Neural cell (in vitro differentiated cells): ENCODE measurements at regions not wholly inside any gene's neighbourhood (a gene's known extent, or its start where the extent isn't known, plus 50 kb on each side); places are given as distances from the start of the nearest gene placed in this dataset.

Experiments
- CTCF ChIP-seq: fragments of 450-650 bp; IDR thresholded peaks from 2 replicates; pipeline ENCODE4 v1.5.1; 2014; ENCODE audit warnings: antibody characterized with exemption, mild to moderate bottlenecking, moderate library complexity; ENCODE audit not compliant: poor library complexity, severe bottlenecking
- EP300 ChIP-seq: fragments of 450-650 bp; conservative IDR thresholded peaks from 2 replicates; pipeline ENCODE4 v1.6.1; 2014; ENCODE audit warnings: antibody characterized with exemption, mild to moderate bottlenecking, moderate library complexity; ENCODE audit not compliant: poor library complexity, severe bottlenecking
- EZH2 ChIP-seq: fragments of 200-600, 300-800 bp; shearing (Covaris generic), sonication (generic); IDR thresholded peaks from 2 replicates; pipeline ENCODE4 v1.6.1; 2014; ENCODE audit warnings: antibody characterized with exemption, low read length, borderline replicate concordance, mild to moderate bottlenecking; ENCODE audit not compliant: insufficient read depth, poor library complexity, severe bottlenecking
- POLR2AphosphoS5 ChIP-seq: IDR thresholded peaks from 2 replicates; pipeline ENCODE4 v1.6.1; 2012
- REST ChIP-seq: IDR thresholded peaks from 2 replicates; pipeline ENCODE4 v1.6.1; 2012; ENCODE audit warnings: borderline replicate concordance
- TAF1 ChIP-seq: IDR thresholded peaks from 2 replicates; pipeline ENCODE4 v1.6.1; 2012; ENCODE audit warnings: low read depth

GRCh38 chr10:8499312-8499711 is 444.8 kb downstream of the GATA3 start:
- TF ChIP-seq CTCF: no peak
- no peak for TF ChIP-seq EZH2
- TF ChIP-seq POLR2AphosphoS5: no peak
- no peak for TF ChIP-seq TAF1
- no peak for TF ChIP-seq EP300
- TF ChIP-seq REST: no peak
